NCI-H2171 treated with DMSO at 0.1 percent for 48 hours (cell line): ENCODE measurements at regions not wholly inside any gene's neighbourhood (a gene's known extent, or its start where the extent isn't known, plus 50 kb on each side); places are given as distances from the start of the nearest gene placed in this dataset.
"Not testable (repeated sequence)": the region's sequence is repeated elsewhere in the genome, so short reads cannot be mapped to it uniquely, and the experiment has no call there.

Experiments used
- DNase-seq: peaks from one replicate; lab custom pipeline; 2025; lab: John Stamatoyannopoulos, UW

GRCh38 chr13:111621164-111621563 lies 300.7 kb downstream of the TEX29 start:
- DNase-seq, result no peak

DNA sequence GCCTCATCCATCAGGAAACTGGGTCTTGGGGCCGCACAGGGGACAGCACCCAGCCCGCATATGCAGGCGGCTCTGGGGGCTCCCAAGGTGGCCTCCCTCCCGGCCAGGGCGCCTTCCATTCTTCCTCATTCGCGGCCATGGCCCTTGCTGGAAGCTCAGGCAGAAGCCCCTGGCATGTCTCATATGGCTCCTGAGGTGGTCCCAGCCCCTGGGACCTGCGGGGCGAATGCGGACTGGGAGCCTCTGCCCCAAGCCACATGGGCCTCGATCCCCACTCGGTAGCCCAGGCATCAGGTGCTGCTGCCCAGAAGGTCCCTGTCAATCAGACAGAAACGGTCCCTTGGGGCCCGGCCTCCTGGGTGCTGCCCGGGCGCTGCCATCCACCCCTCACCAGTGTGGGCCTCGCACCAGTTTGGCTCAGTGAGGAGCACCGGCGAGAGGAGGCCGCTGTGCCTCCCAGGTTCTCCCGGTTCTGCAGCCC lies 301.6 kb downstream of the TEX29 start:
- DNase-seq, result no peak

GRCh38 chr13:111623208-111623607 lies 302.8 kb downstream of the TEX29 start:
- DNase-seq, result no peak

GRCh38 chr13:111623743-111624505 lies 303.5 kb downstream of the TEX29 start:
- DNase-seq, result no peak

- DNase-seq, result no peak
These were observed 305.3 kb downstream of the TEX29 start for GRCh38 chr13:111625526-111626315.

DNA sequence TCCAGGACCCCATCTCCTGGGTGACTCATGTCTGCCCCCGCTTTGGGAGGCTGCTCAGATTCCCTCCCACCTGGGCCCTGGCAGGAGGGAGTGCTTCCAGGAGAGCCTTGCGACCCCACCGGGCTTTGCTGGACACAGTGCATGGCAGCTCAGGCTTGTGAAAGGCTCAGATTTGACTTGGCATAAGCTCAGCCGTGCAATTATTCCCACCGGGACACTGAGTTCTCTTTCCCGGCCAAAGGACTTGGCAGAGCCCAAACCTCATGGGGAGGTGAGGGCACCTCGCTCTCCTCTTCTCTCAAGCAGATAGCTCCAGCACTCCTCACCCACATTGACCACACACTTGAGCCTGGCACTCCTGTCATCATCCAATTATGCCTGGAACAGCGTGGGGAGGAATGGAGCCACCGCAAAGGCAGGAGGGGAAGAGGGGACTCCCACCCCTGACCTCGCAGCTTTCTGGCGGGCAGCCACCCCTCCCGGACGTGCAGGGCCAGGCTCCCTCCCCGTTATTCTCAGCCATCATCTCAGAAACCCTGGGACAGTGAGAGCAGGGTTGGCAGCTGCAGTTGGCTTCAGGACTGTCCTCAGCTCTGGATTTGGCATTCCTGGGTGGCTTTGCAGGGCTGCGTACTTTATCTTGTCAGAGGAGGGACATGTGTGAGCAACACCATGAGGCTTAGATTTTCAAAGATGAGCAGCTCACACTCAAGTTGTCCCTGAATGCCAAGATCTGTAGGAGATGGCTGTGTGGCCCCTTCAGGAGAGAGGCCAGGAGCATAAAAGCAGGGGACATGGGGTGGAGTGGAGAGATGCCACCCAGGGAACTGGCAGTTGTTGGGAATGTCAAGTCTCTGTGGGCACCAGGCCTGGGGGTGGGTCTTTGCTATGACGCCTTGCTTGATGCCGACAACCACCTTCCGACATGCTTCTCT lies 306.2 kb downstream of the TEX29 start:
- no peak for DNase-seq

DNA sequence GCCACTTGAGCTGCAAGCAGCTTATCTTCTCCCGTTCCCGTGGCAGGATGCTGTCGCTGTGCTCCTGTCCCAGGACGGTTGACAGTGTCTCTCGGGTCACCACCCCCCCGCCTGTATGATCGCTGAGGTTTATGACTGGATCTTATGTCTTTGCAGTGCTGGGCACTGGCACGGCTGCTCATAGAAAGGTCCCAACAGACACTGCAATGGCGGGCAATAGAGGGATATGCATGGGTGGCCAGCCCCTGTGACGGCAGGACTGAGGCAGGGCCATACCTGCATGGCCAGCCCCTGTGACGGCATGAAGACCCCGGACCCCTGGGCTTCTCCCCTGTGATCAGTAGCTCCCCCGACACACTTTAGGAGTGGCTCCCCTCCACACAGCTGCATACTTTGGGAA lies 307.2 kb downstream of the TEX29 start:
- DNase-seq, result no peak

DNA sequence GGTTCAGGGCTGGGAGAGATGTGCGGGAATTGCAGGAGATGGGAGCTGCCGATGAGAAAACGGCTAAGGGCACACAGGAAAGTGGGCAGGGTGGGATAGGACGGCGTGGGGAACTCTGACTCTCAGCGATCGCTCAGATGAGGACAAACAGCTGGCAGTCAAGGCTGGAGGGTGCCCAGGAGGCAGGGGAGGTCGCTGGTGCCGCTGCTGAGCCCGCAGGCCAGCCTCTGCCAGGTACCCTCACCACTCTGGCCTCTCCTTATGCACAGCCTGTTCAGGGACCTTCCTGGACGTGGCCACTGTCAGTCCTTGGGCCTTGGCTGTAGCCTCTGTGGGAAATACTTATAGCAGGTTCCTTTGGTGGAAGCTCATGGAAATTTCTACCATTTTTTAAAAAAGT lies 308.6 kb downstream of the TEX29 start:
- no peak for DNase-seq

DNA sequence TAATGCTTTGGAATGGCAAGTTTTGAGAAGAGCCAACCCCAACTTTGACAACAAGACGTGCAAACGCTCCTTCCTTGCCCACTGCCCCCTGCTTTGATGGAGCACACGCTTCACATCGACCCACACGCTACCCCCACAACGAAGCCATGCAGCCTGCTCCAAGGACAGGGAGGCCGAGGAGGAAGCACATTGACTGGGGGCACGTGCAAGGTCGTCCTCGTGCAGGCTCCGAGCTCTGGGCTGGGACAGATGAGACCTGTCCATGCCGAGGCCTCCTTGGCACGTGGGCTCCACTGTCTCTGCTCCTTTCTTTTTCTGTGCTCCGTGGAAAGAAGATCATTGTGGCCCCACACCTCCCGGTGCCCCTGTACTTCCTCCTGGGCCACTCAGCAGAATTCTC lies 309.0 kb downstream of the TEX29 start:
- no peak for DNase-seq

DNA sequence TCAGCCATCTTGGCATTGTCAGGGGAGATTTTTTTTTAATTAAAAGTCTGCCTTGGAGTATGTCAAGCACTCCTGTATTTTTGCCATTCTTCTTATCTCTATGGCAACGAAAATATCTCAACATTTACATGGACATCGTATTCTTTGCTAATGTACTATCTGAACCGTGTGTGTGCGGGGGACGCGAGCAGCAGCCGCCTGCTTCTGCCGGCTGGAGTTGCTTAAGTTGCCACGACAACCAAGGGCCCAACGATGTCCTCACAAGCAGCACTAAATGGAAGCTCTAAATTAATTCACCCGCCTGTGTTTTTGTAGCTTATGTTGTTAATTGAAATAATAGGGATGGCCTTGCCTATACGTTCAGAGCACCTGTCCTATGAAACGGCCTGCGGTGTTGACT lies 309.5 kb downstream of the TEX29 start:
- no peak for DNase-seq

- no peak for DNase-seq
These were observed 310.0 kb downstream of the TEX29 start for GRCh38 chr13:111630406-111630805.

GRCh38 chr13:111631271-111631670 lies 310.8 kb downstream of the TEX29 start:
- DNase-seq, result not testable (repeated sequence)

DNA sequence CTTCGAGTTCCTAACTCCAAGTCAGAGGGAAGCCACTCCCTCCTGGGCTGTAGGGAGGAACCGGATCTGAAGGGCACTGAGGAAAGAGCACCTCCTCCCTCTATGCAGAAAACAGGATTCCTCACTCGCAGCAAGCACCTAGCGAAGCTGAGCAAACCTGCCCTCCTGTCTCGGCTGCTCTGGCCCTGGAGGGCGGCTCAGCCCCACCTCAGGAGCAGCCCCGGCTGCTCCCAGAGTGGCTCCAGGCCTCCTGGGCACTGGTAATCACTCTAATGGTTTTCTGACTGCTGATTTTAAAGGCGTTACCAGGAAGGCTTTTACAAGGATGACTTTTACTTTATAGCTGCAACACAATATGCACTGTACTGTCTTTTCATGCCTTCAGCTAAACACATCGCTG lies 312.5 kb downstream of the TEX29 start:
- no peak for DNase-seq

DNA sequence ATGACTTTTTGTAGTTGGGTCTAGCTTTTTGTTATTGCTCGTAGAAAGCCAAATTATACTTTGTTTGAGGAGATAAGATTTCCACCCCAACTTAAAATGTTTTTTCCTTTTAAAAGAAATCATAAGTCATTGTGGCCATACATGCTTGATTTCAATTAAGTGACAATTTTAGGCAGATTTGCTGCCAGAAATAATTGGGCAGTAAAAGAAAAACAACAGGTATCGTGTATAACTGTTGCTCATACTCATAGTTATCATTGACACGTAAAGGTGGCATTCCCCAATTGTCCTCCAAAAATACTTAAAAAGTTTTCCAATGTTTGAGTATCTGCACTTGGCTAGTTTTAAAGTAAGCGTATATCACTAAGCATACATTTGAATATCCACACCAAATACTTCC lies 313.0 kb downstream of the TEX29 start:
- DNase-seq, result no peak

- DNase-seq, result no peak
These were observed 314.0 kb downstream of the TEX29 start for GRCh38 chr13:111634410-111634809.

GRCh38 chr13:111636271-111636670 lies 315.8 kb downstream of the TEX29 start:
- DNase-seq, result no peak

DNA sequence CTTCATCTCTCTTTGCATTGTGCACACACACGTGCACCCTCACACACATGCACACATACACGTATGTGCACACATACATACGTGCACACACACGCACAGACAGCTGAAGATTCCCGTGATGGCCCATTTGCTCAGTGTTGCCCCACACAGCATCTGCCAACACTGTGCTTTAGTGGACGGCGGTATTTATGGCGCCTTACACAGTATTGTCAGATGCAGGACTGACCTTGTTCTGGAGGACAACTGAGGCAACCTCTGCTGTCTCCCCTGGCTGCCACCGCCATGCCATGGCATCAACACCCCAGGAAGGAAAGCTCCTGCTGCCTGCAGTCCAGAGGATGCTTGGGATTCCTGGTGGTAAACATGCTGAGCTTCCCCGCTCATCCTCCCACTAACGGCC lies 316.4 kb downstream of the TEX29 start:
- DNase-seq, result no peak

DNA sequence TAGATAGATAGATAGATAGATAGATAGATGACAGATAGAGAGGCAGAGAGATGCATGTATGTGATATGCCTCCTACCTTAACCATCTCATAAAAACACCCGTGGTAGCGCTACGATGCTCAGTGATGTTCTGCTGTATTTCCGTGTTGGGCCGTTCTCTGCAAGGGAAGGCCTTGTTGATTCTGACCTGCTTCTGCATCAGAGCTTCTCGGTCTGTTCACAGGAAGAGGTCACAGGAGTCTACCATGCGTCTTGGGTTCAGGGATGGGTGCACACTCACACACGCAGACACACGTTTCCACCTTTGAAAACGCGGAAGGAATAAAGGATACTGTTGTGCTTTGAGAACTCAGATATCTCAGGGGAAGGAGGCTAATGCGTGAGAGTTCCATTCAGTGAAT lies 316.9 kb downstream of the TEX29 start:
- no peak for DNase-seq

DNA sequence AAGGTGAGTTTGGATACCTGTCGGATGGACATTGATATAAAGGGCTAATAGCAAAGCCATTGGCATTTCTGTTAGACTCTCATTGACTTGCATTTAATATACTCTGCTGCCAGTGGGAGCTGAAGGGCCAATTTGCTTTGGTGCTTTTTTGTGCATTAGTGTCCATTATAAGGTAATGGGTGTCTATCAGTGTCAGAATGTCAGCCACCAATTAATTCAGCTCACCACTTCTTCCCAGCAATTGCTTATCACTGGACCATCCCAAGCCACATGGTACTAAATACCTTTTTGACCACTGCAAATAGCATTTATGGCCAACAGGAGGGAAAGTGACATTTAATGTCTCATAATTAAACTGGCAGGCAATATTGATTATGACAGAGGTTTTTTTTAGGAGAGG lies 317.8 kb downstream of the TEX29 start:
- DNase-seq, result no peak

DNA sequence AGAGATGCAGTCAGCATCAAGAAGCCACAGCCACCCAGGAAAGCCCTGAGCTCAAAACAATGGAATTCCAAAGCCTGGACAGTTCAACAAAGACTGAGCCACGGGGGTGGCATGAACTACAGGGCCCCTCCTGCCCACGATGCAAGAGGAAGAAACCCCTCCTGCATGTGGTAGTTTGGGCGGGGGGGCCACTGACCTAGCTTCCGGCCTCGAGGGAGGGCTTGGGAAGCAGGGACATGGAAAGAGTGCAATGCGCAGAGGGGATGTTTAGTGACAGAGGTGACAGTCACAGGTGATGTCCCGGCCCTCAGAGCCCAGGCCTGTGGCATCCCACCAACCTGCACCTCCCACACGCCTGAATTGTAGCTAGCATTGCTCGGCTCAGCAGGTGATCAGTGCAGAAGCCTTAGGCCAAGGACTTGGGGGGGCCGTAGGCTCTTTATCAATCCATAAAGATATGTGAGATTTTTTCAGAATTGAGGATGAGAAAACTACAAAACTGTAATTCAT lies 318.8 kb downstream of the TEX29 start:
- DNase-seq, result no peak

- DNase-seq, result no peak
These were observed 319.6 kb downstream of the TEX29 start for GRCh38 chr13:111640006-111640405.

GRCh38 chr13:111640476-111640875 lies 320.0 kb downstream of the TEX29 start:
- no peak for DNase-seq
